ENCODE measurements at regions not wholly inside any gene's neighbourhood (a gene's known extent, or its start where the extent isn't known, plus 50 kb on each side); places are given as distances from the start of the nearest gene placed in this dataset.

DNA sequence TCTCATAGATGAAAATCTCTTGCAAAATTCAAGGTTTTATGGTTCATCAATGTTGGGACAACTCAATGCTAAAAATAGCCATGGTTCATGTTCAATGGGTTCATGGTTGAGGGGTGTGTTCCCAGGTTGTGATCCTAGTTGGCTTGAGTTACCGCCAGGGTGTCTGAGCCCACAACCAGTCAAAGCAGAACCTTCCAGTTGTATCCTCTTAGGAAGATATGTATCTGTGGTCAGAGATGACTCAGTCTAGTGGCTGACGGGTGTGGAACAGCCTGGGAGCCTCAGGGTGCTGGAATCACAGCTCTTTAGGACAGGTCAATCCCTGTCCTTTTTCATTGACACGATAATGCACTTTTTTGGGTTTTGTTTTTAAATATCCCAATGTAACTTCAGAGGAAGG, 192.3 kb upstream of the NR3C2 start:
- intact Hi-C loops (cut with micrococcal nuclease; ENCODE audit: unreplicated experiment) (no loop called here), in situ Hi-C loops (cut with HindIII; ENCODE audit: extremely low pct_ligation_motif_present, low pct_unique_long_range_greater_than_20kb) (no loop called here)
- H4K20me1 ChIP-seq (ENCODE audit: insufficient read depth, low read length): no peaks in the 10 kb centered on the region
- H3K27ac ChIP-seq (ENCODE audit: extremely low read length, insufficient read depth, low read length): no peak overlapping the region
- no peaks in the 10 kb centered on the region for H3K27me3 ChIP-seq (ENCODE audit: control insufficient read depth in 1 of 2, insufficient read depth in 2 of 2, low read length in 2 of 2)
- H3K9ac ChIP-seq (ENCODE audit: insufficient read depth, low read depth, low read length): no peak overlapping the region
- H2AFZ ChIP-seq (ENCODE audit: low read length): no peak overlapping the region
- H3K4me2 ChIP-seq (ENCODE audit: low read depth, low read length): no peak overlapping the region
- FAIRE-seq: no peak
- DNase-seq (ENCODE audit: low spot score): no peak
- TF ChIP-seq CBFB (CRISPR knock-in tag; IDR thresholded peaks at IDR 0.05) (no peak), ZFP41 (CRISPR knock-in tag; IDR thresholded peaks at IDR 0.05; ENCODE audit: borderline replicate concordance) (no peak), ZNF331 (CRISPR knock-in tag; IDR thresholded peaks at IDR 0.05) (no peak), ZNF776 (CRISPR knock-in tag; IDR thresholded peaks at IDR 0.05) (no peak), ISX (CRISPR knock-in tag; conservative IDR thresholded peaks at IDR 0.05) (no peak), BRF2 (CRISPR knock-in tag; IDR thresholded peaks at IDR 0.05) (no peak), PRPF4 (IDR thresholded peaks at IDR 0.05; ENCODE audit: low read depth, low read length, poor library complexity, severe bottlenecking) (no peak), FOXP1 (IDR thresholded peaks at IDR 0.05) (no peak), FOXP1 (CRISPR knock-in tag; IDR thresholded peaks at IDR 0.05) (no peak), PHF5A (CRISPR knock-in tag; IDR thresholded peaks at IDR 0.05; ENCODE audit: low read depth, unreplicated experiment) (no peak), ZBTB20 (CRISPR knock-in tag; IDR thresholded peaks at IDR 0.05; ENCODE audit: borderline replicate concordance, low read depth) (no peak), ZNF512 (CRISPR knock-in tag; IDR thresholded peaks at IDR 0.05) (no peak), HNRNPLL (IDR thresholded peaks at IDR 0.05; ENCODE audit: low read depth, low read length, poor library complexity, severe bottlenecking) (no peak), SKI (IDR thresholded peaks at IDR 0.05; ENCODE audit: partially characterized antibody) (no peak), DMTF1 (CRISPR knock-in tag; IDR thresholded peaks at IDR 0.05) (no peak), ADNP (CRISPR knock-in tag; IDR thresholded peaks at IDR 0.05) (no peak)
- TF ChIP-seq, protein P1, sequence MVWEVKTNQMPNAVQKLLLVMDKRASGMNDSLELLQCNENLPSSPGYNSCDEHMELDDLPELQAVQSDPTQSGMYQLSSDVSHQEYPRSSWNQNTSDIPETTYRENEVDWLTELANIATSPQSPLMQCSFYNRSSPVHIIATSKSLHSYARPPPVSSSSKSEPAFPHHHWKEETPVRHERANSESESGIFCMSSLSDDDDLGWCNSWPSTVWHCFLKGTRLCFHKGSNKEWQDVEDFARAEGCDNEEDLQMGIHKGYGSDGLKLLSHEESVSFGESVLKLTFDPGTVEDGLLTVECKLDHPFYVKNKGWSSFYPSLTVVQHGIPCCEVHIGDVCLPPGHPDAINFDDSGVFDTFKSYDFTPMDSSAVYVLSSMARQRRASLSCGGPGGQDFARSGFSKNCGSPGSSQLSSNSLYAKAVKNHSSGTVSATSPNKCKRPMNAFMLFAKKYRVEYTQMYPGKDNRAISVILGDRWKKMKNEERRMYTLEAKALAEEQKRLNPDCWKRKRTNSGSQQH (CRISPR knock-in tag; IDR thresholded peaks at IDR 0.05; ENCODE audit: low read depth): no peak
- TF ChIP-seq, protein P2, sequence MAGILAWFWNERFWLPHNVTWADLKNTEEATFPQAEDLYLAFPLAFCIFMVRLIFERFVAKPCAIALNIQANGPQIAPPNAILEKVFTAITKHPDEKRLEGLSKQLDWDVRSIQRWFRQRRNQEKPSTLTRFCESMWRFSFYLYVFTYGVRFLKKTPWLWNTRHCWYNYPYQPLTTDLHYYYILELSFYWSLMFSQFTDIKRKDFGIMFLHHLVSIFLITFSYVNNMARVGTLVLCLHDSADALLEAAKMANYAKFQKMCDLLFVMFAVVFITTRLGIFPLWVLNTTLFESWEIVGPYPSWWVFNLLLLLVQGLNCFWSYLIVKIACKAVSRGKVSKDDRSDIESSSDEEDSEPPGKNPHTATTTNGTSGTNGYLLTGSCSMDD (CRISPR knock-in tag; IDR thresholded peaks at IDR 0.05): no peak
- ChIA-PET POLR2A (no interaction called here), CTCF (ENCODE audit: low intra/inter-chr PET ratio, low total read pairs) (no interaction called here)
- no peak overlapping the region for H3K4me3 ChIP-seq (replicated peaks in 1 of 3; ENCODE audit: insufficient read depth in 1 of 3, low read depth in 2 of 3, low read length in 3 of 3)
- peaks cover 64% of the 10 kb centered on the region for H3K9me3 ChIP-seq (ENCODE audit: low read length)
- H3K36me3 ChIP-seq (replicated peaks in 1 of 2; ENCODE audit: control insufficient read depth in 1 of 2, insufficient read depth in 2 of 2, low read length in 2 of 2): no peaks in the 10 kb centered on the region
- WGBS (ENCODE audit: low lambda C conversion rate): 0% methylated on average over 3 of the region's 3 CpGs
- H3K4me1 ChIP-seq (ENCODE audit: insufficient read depth, low read length): no peaks in the 10 kb centered on the region
- no peak for ATAC-seq
- no peaks in the 10 kb centered on the region for H3K79me2 ChIP-seq (ENCODE audit: insufficient read depth, low read length)
- no TSS peak for BruUV-seq (replicated peaks)

Data from HepG2 (cell line).